Stomach (tissue), 8 donors: ENCODE measurements at regions not wholly inside any gene's neighbourhood (a gene's known extent, or its start where the extent isn't known, plus 50 kb on each side); places are given as distances from the start of the nearest gene placed in this dataset.

Source experiments
- DNase-seq, 2 donors: peaks; one replicate each; pipeline versions ENCODE4 v3.0.0 to v3.0.0-alpha.2; 2013 to 2019
- H3K27ac ChIP-seq, 5 donors: fragments of 200-600 bp in 4 of 5; sonication (generic) in 4 of 5; one replicate each; pipeline ENCODE4 v1.5.1; 2013 to 2019; ENCODE audit warnings: mild to moderate bottlenecking in 1 of 5, moderate library complexity in 1 of 5
- H3K27me3 ChIP-seq, 3 donors: fragments of 200-600 bp; sonication (generic); one replicate each; pipeline ENCODE4 v1.5.1; 2017 to 2019; ENCODE audit warnings: mixed run types in 1 of 3
- H3K36me3 ChIP-seq, 4 donors: fragments of 200-600 bp; sonication (generic); 1 replicate in 3 of 4; 2 replicates in 1 of 4; pipeline ENCODE4 v1.5.1; 2016 to 2019
- H3K4me1 ChIP-seq, 4 donors: fragments of 200-600 bp; sonication (generic); one replicate each; pipeline ENCODE4 v1.5.1; 2016 to 2019
- H3K4me3 ChIP-seq, 4 donors: fragments of 200-600 bp; sonication (generic) in 3 of 4; one replicate each; pipeline ENCODE4 v1.5.1; 2016 to 2019; ENCODE audit warnings: mild to moderate bottlenecking in 1 of 4
- H3K9me3 ChIP-seq, 4 donors: fragments of 200-600 bp; sonication (generic); one replicate each; pipeline ENCODE4 v1.5.1; 2016 to 2019
- CTCF ChIP-seq, 7 experiments: fragments of 450-650 bp in 4 of 7; fragments of 200-600 bp in 3 of 7; sonication (generic) in 3 of 7; IDR thresholded peaks; one replicate each; pipeline ENCODE4 v1.5.1; 2016 to 2019; ENCODE audit warnings: antibody characterized with exemption in 7 of 7, control low read depth in 2 of 7, mild to moderate bottlenecking in 1 of 7
- EP300 ChIP-seq: sonication (generic); formaldehyde crosslinking; IDR thresholded peaks from one replicate; pipeline ENCODE4 v1.6.1; 2017; ENCODE audit warnings: antibody characterized with exemption
- POLR2A ChIP-seq, 4 donors: fragments of 450-650 bp; IDR thresholded peaks; one replicate each; pipeline ENCODE4 v1.6.1; 2016; ENCODE audit warnings: antibody characterized with exemption in 4 of 4, control low read depth in 2 of 4, mild to moderate bottlenecking in 1 of 4, moderate library complexity in 1 of 4
- POLR2AphosphoS5 ChIP-seq, 3 donors: sonication (generic); formaldehyde crosslinking; IDR thresholded peaks; one replicate each; pipeline ENCODE4 v1.6.1; 2016; ENCODE audit warnings: antibody characterized with exemption in 3 of 3
- WGBS, 5 donors: extraction: QIAGEN DNeasy Blood & Tissue Kit in 3 of 5; methylation state at CpG; one replicate each; pipeline versions ENCODE4 v1.1.5 to v1.1.7; 2013 to 2018; 5-methylcytosine and 5-hydroxymethylcytosine counted together
- intact Hi-C: fragments of 100-400 bp; cut with DNase I; formaldehyde crosslinking; loops from one replicate; pipeline ENCODE4 v1.15.1; 2023; ENCODE audit warnings: low total_unique reads
- donor health status: healthy with polysubstance abuse.
- donor health status: Bipolar disorder and iron deficiency.
- donor health status: healthy.

GRCh38 chr4:151888367-151888866, 127.6 kb upstream of the GATB start:
- H3K27me3 ChIP-seq, result no peaks in the 10 kb centered on the region
- no peak for DNase-seq
- TF ChIP-seq CTCF (IDR thresholded peaks at IDR 0.05), result no peak
- TF ChIP-seq EP300, result no peak
- no peak for TF ChIP-seq POLR2A (IDR thresholded peaks at IDR 0.05)
- TF ChIP-seq POLR2AphosphoS5 (IDR thresholded peaks at IDR 0.05), result no peak
- no peak overlapping the region for H3K4me3 ChIP-seq
- H3K9me3 ChIP-seq, result no peaks in the 10 kb centered on the region
- no peaks in the 10 kb centered on the region for H3K36me3 ChIP-seq
- WGBS, 5 donors, result 83 to 90% (median 88%) methylated on average over 6 of the region's 6 CpGs
- no peak overlapping the region for H3K27ac ChIP-seq
- H3K4me1 ChIP-seq, result no peaks in the 10 kb centered on the region
- intact Hi-C loops, result no loop called here

GRCh38 chr4:151887816-151888180, 127.0 kb upstream of the GATB start:
- TF ChIP-seq POLR2AphosphoS5 (IDR thresholded peaks at IDR 0.05), result no peak
- no peak for TF ChIP-seq CTCF (IDR thresholded peaks at IDR 0.05)
- no peak for TF ChIP-seq EP300
- TF ChIP-seq POLR2A (IDR thresholded peaks at IDR 0.05), result no peak
- no peak overlapping the region for H3K4me3 ChIP-seq
- no peaks in the 10 kb centered on the region for H3K36me3 ChIP-seq
- no peaks in the 10 kb centered on the region for H3K27me3 ChIP-seq
- DNase-seq, result no peak
- 84 to 97% (median 92%) methylated on average over 3 of the region's 3 CpGs for WGBS, 5 donors
- intact Hi-C loops, result no loop called here
- H3K4me1 ChIP-seq, result no peaks in the 10 kb centered on the region
- no peak overlapping the region for H3K27ac ChIP-seq
- no peaks in the 10 kb centered on the region for H3K9me3 ChIP-seq

- no peaks in the 10 kb centered on the region for H3K4me1 ChIP-seq
- intact Hi-C loops, result no loop called here
- H3K4me3 ChIP-seq, result no peak overlapping the region
- DNase-seq, result peak in 1 of 2 donors; percentile 12
- H3K36me3 ChIP-seq, result no peaks in the 10 kb centered on the region
- TF ChIP-seq EP300, result no peak
- TF ChIP-seq CTCF (IDR thresholded peaks at IDR 0.05), result no peak
- no peak for TF ChIP-seq POLR2A (IDR thresholded peaks at IDR 0.05)
- no peak for TF ChIP-seq POLR2AphosphoS5 (IDR thresholded peaks at IDR 0.05)
- no peaks in the 10 kb centered on the region for H3K9me3 ChIP-seq
- no peak overlapping the region for H3K27ac ChIP-seq
- no peaks in the 10 kb centered on the region for H3K27me3 ChIP-seq
- 76 to 86% (median 81%) methylated on average over 9 of the region's 9 CpGs for WGBS, 5 donors
Observed at GRCh38 chr4:151887031-151887815, 126.4 kb upstream of the GATB start.

GRCh38 chr4:151885123-151885522, 124.3 kb upstream of the GATB start:
- 91 to 97% (median 94%) methylated on average over 5 of the region's 5 CpGs for WGBS, 5 donors
- Histone ChIP-seq H3K27ac (no peak overlapping the region), H3K9me3 (no peaks in the 10 kb centered on the region), H3K4me1 (no peaks in the 10 kb centered on the region), H3K36me3 (no peaks in the 10 kb centered on the region), H3K4me3 (no peak overlapping the region), H3K27me3 (no peaks in the 10 kb centered on the region)
- TF ChIP-seq POLR2A (IDR thresholded peaks at IDR 0.05), result no peak
- TF ChIP-seq EP300, result no peak
- TF ChIP-seq CTCF (IDR thresholded peaks at IDR 0.05), result no peak
- no peak for TF ChIP-seq POLR2AphosphoS5 (IDR thresholded peaks at IDR 0.05)
- intact Hi-C loops, result no loop called here
- no peak for DNase-seq
